GM18870 (cell line): ENCODE measurements at regions not wholly inside any gene's neighbourhood (a gene's known extent, or its start where the extent isn't known, plus 50 kb on each side); places are given as distances from the start of the nearest gene placed in this dataset.
"Not testable (repeated sequence)": the region's sequence is repeated elsewhere in the genome, so short reads cannot be mapped to it uniquely, and the experiment has no call there.

Experiments
- ATAC-seq: cut with Tn5 transposase; IDR thresholded peaks from one replicate; pipeline ENCODE4 v1.9.1; 2021; ENCODE audit warnings: moderate library complexity; ENCODE audit not compliant: unreplicated experiment

DNA sequence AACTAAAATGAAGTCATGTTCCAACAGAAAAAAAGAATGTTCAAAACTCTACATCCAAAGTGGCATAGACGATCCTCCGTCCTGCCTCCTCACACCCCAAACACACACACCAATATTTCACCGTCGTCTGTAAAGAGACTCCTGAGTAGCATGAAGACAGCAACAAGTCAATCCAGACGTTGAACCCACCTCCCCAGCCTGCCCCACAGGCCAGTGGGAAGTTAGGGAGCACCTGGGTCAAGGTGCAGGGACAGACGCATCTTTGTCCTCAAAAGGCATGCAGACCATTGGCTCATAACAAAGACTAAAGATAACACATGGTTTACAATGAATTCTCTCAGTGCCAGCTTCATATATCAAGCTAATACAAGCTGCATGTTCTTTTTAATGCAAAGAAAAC, 396.5 kb downstream of the TCERG1L start:
- ATAC-seq: no peak

- no peak for ATAC-seq
Measured at GRCh38 chr10:130921461-130921860, 390.1 kb downstream of the TCERG1L start.

DNA sequence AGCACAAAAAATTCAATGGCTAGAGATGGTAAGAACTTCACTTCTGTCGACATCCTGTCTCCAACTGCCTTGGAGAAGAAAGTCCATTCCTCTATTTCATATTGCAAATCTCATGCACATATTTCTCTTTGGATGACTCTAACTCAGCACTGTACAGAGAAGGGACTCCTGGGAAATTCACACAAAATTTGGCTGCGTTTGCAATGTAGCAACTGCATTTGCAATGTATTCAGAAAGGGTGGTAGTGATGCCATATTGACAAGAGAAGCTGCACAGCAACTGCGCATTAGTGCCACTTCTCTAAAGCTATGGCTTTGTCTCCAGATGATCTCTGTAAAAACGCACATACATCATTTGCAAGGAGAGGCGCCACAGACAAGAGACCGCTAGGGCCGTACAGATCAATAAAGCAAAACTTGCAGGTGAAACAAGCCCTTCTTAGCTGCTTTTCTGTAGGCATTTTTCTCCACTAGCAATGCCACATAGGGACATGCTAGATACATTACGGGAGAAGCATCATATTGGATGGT, 389.5 kb downstream of the TCERG1L start:
- ATAC-seq: no peak

- ATAC-seq: no peak
Measured at GRCh38 chr10:130923596-130923995, 387.9 kb downstream of the TCERG1L start.

- ATAC-seq: no peak
Measured at GRCh38 chr10:130924138-130924819, 387.2 kb downstream of the TCERG1L start.

DNA sequence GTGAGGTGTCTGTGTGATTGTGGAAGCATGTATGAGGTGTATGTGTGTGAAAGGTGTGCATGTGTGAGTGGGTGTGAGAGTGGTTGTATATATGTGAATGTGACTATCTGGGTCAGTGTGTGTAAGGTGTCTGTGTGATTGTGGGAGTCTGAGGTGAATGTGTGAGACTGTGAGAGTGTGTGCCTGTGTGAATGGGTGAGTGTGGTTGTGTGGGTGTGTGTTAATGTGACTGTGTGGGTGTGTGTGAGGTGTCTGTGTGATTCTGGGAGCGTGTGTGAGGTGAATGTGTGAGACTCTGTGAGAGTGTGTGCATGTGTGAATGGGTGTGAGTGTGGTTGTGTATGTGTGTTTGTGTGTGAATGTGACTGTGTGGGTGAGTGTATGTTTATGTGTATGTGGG, 385.1 kb downstream of the TCERG1L start:
- no peak for ATAC-seq

DNA sequence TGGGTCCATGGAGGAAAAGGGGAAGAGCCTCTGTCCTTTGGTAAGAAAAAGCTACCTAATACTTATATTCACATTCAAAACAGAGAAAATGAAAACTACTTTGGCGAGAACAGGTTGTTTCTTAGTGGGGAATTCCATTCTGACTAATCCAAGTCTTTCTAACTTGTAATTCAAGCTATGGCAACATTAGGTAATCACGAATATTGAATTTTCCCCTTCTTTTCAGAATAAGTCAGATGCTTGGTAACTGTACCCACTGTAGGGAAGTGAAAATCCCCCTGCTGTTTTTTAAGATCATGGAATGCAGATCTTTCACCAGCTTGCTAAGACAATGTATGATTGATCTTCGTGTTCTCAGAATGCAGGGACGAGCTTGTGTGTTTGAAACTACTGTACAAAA, 384.4 kb downstream of the TCERG1L start:
- peak; percentile 55 for ATAC-seq

- no peak for ATAC-seq
Measured at GRCh38 chr10:130928306-130928705, 383.2 kb downstream of the TCERG1L start.

DNA sequence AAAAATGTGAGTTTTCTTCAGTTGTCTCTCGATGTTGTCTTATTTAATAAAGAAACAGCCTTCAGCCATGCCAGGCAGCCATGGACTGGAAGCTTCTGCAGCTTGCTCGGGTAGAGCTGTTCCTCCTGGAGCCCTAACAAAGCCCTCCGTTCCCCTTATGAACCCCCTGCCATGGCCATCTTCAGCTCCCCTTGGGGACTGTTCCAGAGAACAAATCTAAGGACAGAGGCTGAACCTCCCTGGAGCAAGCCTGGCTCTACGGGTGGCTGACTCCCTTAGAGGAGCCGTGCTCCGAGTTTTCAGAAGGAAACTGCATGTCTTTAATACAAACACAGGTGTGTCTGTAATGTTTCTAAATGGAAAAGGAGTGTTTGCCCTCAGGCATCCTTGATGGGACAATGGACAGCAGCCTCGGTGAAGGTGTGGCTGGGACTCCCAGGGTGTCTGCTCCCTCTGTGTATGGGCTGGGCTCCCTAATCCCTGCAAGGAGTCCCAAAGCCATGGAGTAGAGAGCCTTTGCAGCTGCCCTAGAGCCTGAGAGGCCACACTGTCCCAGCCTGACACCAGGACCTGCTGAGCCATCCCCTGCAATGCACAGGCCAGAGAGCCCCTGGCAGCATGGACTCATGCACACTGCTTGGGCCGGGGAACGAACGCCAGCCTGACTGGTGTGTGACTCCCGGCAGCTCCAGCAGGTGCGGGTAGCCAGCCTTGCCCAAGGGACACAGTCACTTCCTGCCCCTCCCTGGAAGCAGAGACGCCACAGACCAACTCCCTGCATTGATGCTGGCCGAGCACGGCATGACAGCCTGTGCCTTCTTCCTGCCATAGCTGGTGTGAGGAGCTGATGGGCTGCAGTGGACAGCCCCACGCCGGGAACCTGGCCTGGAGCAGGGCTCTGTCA, 381.8 kb downstream of the TCERG1L start:
- no peak for ATAC-seq

GRCh38 chr10:130930821-130931220, 380.7 kb downstream of the TCERG1L start:
- no peak for ATAC-seq

DNA sequence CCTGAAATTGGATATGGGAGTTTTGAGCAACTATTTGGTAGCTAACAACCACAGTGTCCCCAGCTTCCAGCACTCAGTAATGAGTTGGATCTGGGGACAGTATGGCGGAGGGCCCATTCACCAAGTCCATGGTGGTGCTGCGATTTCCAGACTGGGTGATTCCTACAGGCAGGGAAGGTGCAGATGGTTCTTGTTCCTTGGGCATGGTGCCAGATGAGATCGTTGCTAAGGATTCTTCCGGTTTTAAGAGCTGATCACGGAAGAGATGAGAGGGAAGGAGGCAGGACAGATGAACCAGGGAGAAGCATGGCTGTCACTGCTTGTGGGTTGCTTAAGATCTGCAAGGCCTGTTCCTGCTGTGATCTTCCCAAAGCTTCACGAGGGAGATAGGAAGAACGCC, 380.3 kb downstream of the TCERG1L start:
- no peak for ATAC-seq

- no peak for ATAC-seq
Measured at GRCh38 chr10:130932326-130933007, 379.1 kb downstream of the TCERG1L start.

GRCh38 chr10:130933008-130933390, 378.5 kb downstream of the TCERG1L start:
- ATAC-seq: no peak

DNA sequence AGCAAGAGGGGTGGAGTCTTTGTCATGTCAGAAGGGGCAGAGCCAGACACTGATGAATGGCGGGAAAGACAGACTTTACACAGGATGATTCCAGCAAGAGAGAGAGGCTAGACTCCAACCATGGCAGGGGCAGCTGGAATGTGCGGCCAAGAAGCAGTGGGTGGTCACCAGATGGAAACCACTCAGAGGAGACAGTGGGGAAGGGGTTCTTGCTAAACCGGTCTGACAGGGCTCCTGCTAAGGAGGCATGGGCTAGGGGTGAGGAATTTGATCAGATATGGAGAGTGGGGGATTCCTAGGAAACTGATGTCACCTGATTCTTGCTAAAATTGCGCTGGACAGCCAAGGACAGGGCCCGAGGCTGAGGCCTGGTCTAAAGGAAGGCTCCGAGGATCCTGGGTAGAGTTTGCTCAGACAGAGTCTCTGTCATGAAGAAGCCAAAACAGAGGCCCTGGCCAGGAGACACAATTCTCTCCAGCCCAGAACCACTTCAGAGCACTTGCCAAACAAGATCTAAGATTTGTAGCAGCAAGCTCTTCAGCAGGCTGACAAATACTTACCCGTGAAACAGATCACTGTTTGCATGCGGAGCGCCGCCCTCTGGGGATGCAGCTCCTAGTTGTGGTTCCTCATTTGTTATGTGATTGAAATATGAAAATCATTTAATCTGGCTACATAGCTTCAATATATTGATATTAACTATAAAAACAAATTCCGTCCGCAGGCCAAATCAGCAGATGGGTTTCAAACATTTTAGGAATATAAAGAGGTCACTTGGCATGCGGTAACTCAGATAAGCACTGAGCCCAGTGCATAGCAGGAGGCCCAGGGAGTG, 377.0 kb downstream of the TCERG1L start:
- no peak for ATAC-seq

GRCh38 chr10:130935128-130935439, 376.4 kb downstream of the TCERG1L start:
- ATAC-seq: no peak

GRCh38 chr10:130935897-130936550, 375.5 kb downstream of the TCERG1L start:
- no peak for ATAC-seq

DNA sequence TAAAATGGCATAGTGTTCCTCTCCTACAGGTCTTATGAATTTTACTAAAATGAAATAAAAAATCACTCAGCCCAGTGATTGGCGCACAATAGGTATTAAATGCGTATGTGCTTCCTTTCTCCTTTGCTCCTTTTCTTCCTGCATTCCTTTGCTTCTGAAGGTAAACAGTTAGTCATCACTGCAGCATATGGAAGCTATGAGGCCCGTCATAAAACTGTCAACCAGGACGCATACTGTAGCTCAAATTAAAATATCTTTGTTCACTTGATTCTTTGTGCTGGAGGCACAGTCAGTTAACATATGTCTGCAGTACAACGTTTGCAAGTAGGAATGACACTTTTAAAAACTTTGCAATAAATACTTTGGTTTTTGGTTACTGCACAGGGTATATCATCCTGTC, 374.7 kb downstream of the TCERG1L start:
- ATAC-seq: no peak

DNA sequence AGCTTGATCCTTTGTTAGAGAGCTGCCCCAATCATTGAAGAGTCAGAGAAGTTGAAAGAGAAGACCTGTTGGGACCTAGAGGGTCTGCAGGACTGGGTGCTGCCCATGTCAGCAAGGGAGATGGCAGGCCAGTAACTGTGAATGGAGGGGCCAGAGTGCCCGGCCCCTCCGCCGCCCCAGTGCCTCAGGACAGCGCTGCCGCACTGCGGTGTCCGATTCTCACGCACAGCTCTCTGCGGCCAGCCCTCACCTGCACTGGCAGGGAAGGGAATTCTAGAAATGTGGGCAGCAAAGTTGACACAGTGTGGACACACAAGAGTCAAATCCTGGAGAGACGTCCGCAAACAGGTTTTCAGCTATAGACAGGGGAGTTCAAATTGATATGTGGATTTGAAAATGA, 373.5 kb downstream of the TCERG1L start:
- ATAC-seq: no peak

GRCh38 chr10:130938891-130939290, 372.6 kb downstream of the TCERG1L start:
- ATAC-seq: not testable (repeated sequence)

- ATAC-seq: no peak
Measured at GRCh38 chr10:130941886-130942285, 369.6 kb downstream of the TCERG1L start.
